Neural cell (in vitro differentiated cells): ENCODE measurements at regions not wholly inside any gene's neighbourhood (a gene's known extent, or its start where the extent isn't known, plus 50 kb on each side); places are given as distances from the start of the nearest gene placed in this dataset.

ENCODE experiments used
- CTCF ChIP-seq: fragments of 450-650 bp; IDR thresholded peaks from 2 replicates; pipeline ENCODE4 v1.5.1; 2014; ENCODE audit warnings: antibody characterized with exemption, mild to moderate bottlenecking, moderate library complexity; ENCODE audit not compliant: poor library complexity, severe bottlenecking
- EZH2 ChIP-seq: fragments of 200-600, 300-800 bp; shearing (Covaris generic), sonication (generic); IDR thresholded peaks from 2 replicates; pipeline ENCODE4 v1.6.1; 2014; ENCODE audit warnings: antibody characterized with exemption, low read length, borderline replicate concordance, mild to moderate bottlenecking; ENCODE audit not compliant: insufficient read depth, poor library complexity, severe bottlenecking
- MXI1 ChIP-seq: fragments of 450-650 bp; conservative IDR thresholded peaks from 2 replicates; pipeline ENCODE4 v1.6.1; 2014; ENCODE audit warnings: antibody characterized with exemption, mild to moderate bottlenecking; ENCODE audit not compliant: poor library complexity, severe bottlenecking
- POLR2AphosphoS5 ChIP-seq: IDR thresholded peaks from 2 replicates; pipeline ENCODE4 v1.6.1; 2012
- REST ChIP-seq: IDR thresholded peaks from 2 replicates; pipeline ENCODE4 v1.6.1; 2012; ENCODE audit warnings: borderline replicate concordance
- SMC3 ChIP-seq: fragments of 450-650 bp; conservative IDR thresholded peaks from 2 replicates; pipeline ENCODE4 v1.6.1; 2014; ENCODE audit warnings: antibody characterized with exemption, mild to moderate bottlenecking, moderate library complexity; ENCODE audit not compliant: poor library complexity

GRCh38 chr5:21642312-21642711, 1210.8 kb downstream of the CDH12 start:
- TF ChIP-seq POLR2AphosphoS5 (no peak), CTCF (no peak), MXI1 (no peak), EZH2 (no peak), REST (no peak), SMC3 (no peak)
